ENCODE measurements at regions not wholly inside any gene's neighbourhood (a gene's known extent, or its start where the extent isn't known, plus 50 kb on each side); places are given as distances from the start of the nearest gene placed in this dataset.

- Histone ChIP-seq H3K36me3 (ENCODE audit: insufficient read depth, insufficient read length, low read length) (no peaks in the 10 kb centered on the region), H3K9ac (ENCODE audit: insufficient read length, low read depth) (no peak overlapping the region), H3K4me1 (ENCODE audit: insufficient read depth, insufficient read length) (no peaks in the 10 kb centered on the region), H3K27me3 (ENCODE audit: insufficient read depth, insufficient read length) (no peaks in the 10 kb centered on the region), H3K4me3 (ENCODE audit: insufficient read length, low read depth) (no peak overlapping the region), H3K9me3 (ENCODE audit: insufficient read depth, low read length) (peaks cover 4% of the 10 kb centered on the region; the same call in 1 of the 2 replicates)
- no peak for DNase-seq (ENCODE audit: low read depth, low spot score)
- TF ChIP-seq ZNF274 (IDR thresholded peaks at IDR 0.05; ENCODE audit: low read depth, low read length) (no peak), SUZ12 (IDR thresholded peaks at IDR 0.05; ENCODE audit: extremely low read depth, insufficient read depth, insufficient read length) (no peak), YY1 (IDR thresholded peaks at IDR 0.05; ENCODE audit: insufficient read depth, insufficient read length) (no peak)
Measured at GRCh38 chr14:80074900-80075574, 136.3 kb downstream of the DIO2 start.

GRCh38 chr14:80059041-80059440 is 152.3 kb downstream of the DIO2 start:
- Histone ChIP-seq H3K9ac (ENCODE audit: insufficient read length, low read depth) (no peak overlapping the region), H3K27me3 (ENCODE audit: insufficient read depth, insufficient read length) (no peaks in the 10 kb centered on the region), H3K4me3 (ENCODE audit: insufficient read length, low read depth) (no peak overlapping the region), H3K9me3 (ENCODE audit: insufficient read depth, low read length) (no peaks in the 10 kb centered on the region), H3K4me1 (ENCODE audit: insufficient read depth, insufficient read length) (no peaks in the 10 kb centered on the region), H3K36me3 (ENCODE audit: insufficient read depth, insufficient read length, low read length) (no peaks in the 10 kb centered on the region)
- DNase-seq (ENCODE audit: low read depth, low spot score) = no peak
- TF ChIP-seq ZNF274 (IDR thresholded peaks at IDR 0.05; ENCODE audit: low read depth, low read length) = no peak
- TF ChIP-seq YY1 (IDR thresholded peaks at IDR 0.05; ENCODE audit: insufficient read depth, insufficient read length) = no peak
- no peak for TF ChIP-seq SUZ12 (IDR thresholded peaks at IDR 0.05; ENCODE audit: extremely low read depth, insufficient read depth, insufficient read length)

- H3K36me3 ChIP-seq (ENCODE audit: insufficient read depth, insufficient read length, low read length) = no peaks in the 10 kb centered on the region
- TF ChIP-seq SUZ12 (IDR thresholded peaks at IDR 0.05; ENCODE audit: extremely low read depth, insufficient read depth, insufficient read length) = no peak
- no peak for TF ChIP-seq ZNF274 (IDR thresholded peaks at IDR 0.05; ENCODE audit: low read depth, low read length)
- no peak for TF ChIP-seq YY1 (IDR thresholded peaks at IDR 0.05; ENCODE audit: insufficient read depth, insufficient read length)
- no peaks in the 10 kb centered on the region for H3K4me1 ChIP-seq (ENCODE audit: insufficient read depth, insufficient read length)
- DNase-seq (ENCODE audit: low read depth, low spot score) = no peak
- no peak overlapping the region for H3K9ac ChIP-seq (ENCODE audit: insufficient read length, low read depth)
- no peak overlapping the region for H3K4me3 ChIP-seq (ENCODE audit: insufficient read length, low read depth)
- no peaks in the 10 kb centered on the region for H3K9me3 ChIP-seq (ENCODE audit: insufficient read depth, low read length)
- H3K27me3 ChIP-seq (ENCODE audit: insufficient read depth, insufficient read length) = no peaks in the 10 kb centered on the region
Measured at GRCh38 chr14:80056497-80056801, 154.9 kb downstream of the DIO2 start.

GRCh38 chr14:80055667-80056496 is 155.4 kb downstream of the DIO2 start:
- H3K4me3 ChIP-seq (ENCODE audit: insufficient read length, low read depth) = no peak overlapping the region
- H3K4me1 ChIP-seq (ENCODE audit: insufficient read depth, insufficient read length) = no peaks in the 10 kb centered on the region
- DNase-seq (ENCODE audit: low read depth, low spot score) = peak; percentile 46
- no peak overlapping the region for H3K9ac ChIP-seq (ENCODE audit: insufficient read length, low read depth)
- H3K9me3 ChIP-seq (ENCODE audit: insufficient read depth, low read length) = no peaks in the 10 kb centered on the region
- TF ChIP-seq YY1 (IDR thresholded peaks at IDR 0.05; ENCODE audit: insufficient read depth, insufficient read length) (no peak), ZNF274 (IDR thresholded peaks at IDR 0.05; ENCODE audit: low read depth, low read length) (no peak), SUZ12 (IDR thresholded peaks at IDR 0.05; ENCODE audit: extremely low read depth, insufficient read depth, insufficient read length) (no peak)
- no peaks in the 10 kb centered on the region for H3K36me3 ChIP-seq (ENCODE audit: insufficient read depth, insufficient read length, low read length)
- no peaks in the 10 kb centered on the region for H3K27me3 ChIP-seq (ENCODE audit: insufficient read depth, insufficient read length)

- no peak overlapping the region for H3K9ac ChIP-seq (ENCODE audit: insufficient read length, low read depth)
- DNase-seq (ENCODE audit: low read depth, low spot score) = no peak
- H3K36me3 ChIP-seq (ENCODE audit: insufficient read depth, insufficient read length, low read length) = no peaks in the 10 kb centered on the region
- H3K9me3 ChIP-seq (ENCODE audit: insufficient read depth, low read length) = no peaks in the 10 kb centered on the region
- no peak for TF ChIP-seq ZNF274 (IDR thresholded peaks at IDR 0.05; ENCODE audit: low read depth, low read length)
- TF ChIP-seq SUZ12 (IDR thresholded peaks at IDR 0.05; ENCODE audit: extremely low read depth, insufficient read depth, insufficient read length) = no peak
- TF ChIP-seq YY1 (IDR thresholded peaks at IDR 0.05; ENCODE audit: insufficient read depth, insufficient read length) = no peak
- no peak overlapping the region for H3K4me3 ChIP-seq (ENCODE audit: insufficient read length, low read depth)
- H3K4me1 ChIP-seq (ENCODE audit: insufficient read depth, insufficient read length) = no peaks in the 10 kb centered on the region
- H3K27me3 ChIP-seq (ENCODE audit: insufficient read depth, insufficient read length) = no peaks in the 10 kb centered on the region
Measured at GRCh38 chr14:80055226-80055625, 156.1 kb downstream of the DIO2 start.

GRCh38 chr14:80054020-80054419 is 157.3 kb downstream of the DIO2 start:
- H3K9me3 ChIP-seq (ENCODE audit: insufficient read depth, low read length) = no peaks in the 10 kb centered on the region
- no peak for TF ChIP-seq ZNF274 (IDR thresholded peaks at IDR 0.05; ENCODE audit: low read depth, low read length)
- TF ChIP-seq YY1 (IDR thresholded peaks at IDR 0.05; ENCODE audit: insufficient read depth, insufficient read length) = no peak
- TF ChIP-seq SUZ12 (IDR thresholded peaks at IDR 0.05; ENCODE audit: extremely low read depth, insufficient read depth, insufficient read length) = no peak
- no peaks in the 10 kb centered on the region for H3K4me1 ChIP-seq (ENCODE audit: insufficient read depth, insufficient read length)
- DNase-seq (ENCODE audit: low read depth, low spot score) = no peak
- H3K9ac ChIP-seq (ENCODE audit: insufficient read length, low read depth) = no peak overlapping the region
- no peak overlapping the region for H3K4me3 ChIP-seq (ENCODE audit: insufficient read length, low read depth)
- no peaks in the 10 kb centered on the region for H3K36me3 ChIP-seq (ENCODE audit: insufficient read depth, insufficient read length, low read length)
- no peaks in the 10 kb centered on the region for H3K27me3 ChIP-seq (ENCODE audit: insufficient read depth, insufficient read length)

- Histone ChIP-seq H3K4me3 (ENCODE audit: insufficient read length, low read depth) (no peak overlapping the region), H3K27me3 (ENCODE audit: insufficient read depth, insufficient read length) (no peaks in the 10 kb centered on the region), H3K36me3 (ENCODE audit: insufficient read depth, insufficient read length, low read length) (no peaks in the 10 kb centered on the region), H3K9me3 (ENCODE audit: insufficient read depth, low read length) (no peaks in the 10 kb centered on the region), H3K4me1 (ENCODE audit: insufficient read depth, insufficient read length) (no peaks in the 10 kb centered on the region), H3K9ac (ENCODE audit: insufficient read length, low read depth) (no peak overlapping the region)
- TF ChIP-seq SUZ12 (IDR thresholded peaks at IDR 0.05; ENCODE audit: extremely low read depth, insufficient read depth, insufficient read length) = no peak
- no peak for TF ChIP-seq YY1 (IDR thresholded peaks at IDR 0.05; ENCODE audit: insufficient read depth, insufficient read length)
- no peak for TF ChIP-seq ZNF274 (IDR thresholded peaks at IDR 0.05; ENCODE audit: low read depth, low read length)
- no peak for DNase-seq (ENCODE audit: low read depth, low spot score)
Measured at GRCh38 chr14:80049055-80049454, 162.2 kb downstream of the DIO2 start.
